Breast epithelium (tissue), 4 donors: ENCODE measurements at regions not wholly inside any gene's neighbourhood (a gene's known extent, or its start where the extent isn't known, plus 50 kb on each side); places are given as distances from the start of the nearest gene placed in this dataset.

Experiments
- DNase-seq, 2 donors: peaks; one replicate each; pipeline ENCODE4 v3.0.0-alpha.2; 2019; ENCODE audit warnings: low spot score in 2 of 2
- H3K27ac ChIP-seq, 2 donors: fragments of 200-600 bp; sonication (generic) in 1 of 2; one replicate each; pipeline ENCODE4 v1.5.1; 2016 to 2019; ENCODE audit warnings: mild to moderate bottlenecking in 1 of 2
- H3K27me3 ChIP-seq, 2 donors: fragments of 200-600 bp; sonication (generic) in 1 of 2; one replicate each; pipeline versions ENCODE4 v1.5.1 to v1.6.0; 2017 to 2019; ENCODE audit warnings: control low read depth in 1 of 2, mild to moderate bottlenecking in 1 of 2
- H3K36me3 ChIP-seq: fragments of 200-600 bp; one replicate; pipeline ENCODE4 v1.5.1; 2019
- H3K4me1 ChIP-seq, 2 donors: fragments of 200-600 bp; sonication (generic); one replicate each; pipeline ENCODE4 v1.5.1; 2016 to 2019; ENCODE audit warnings: control low read depth in 1 of 2
- H3K4me3 ChIP-seq, 3 donors: fragments of 200-600 bp; sonication (generic); 1 replicate in 2 of 3; 2 replicates in 1 of 3; pipeline ENCODE4 v1.5.1; 2016 to 2019; ENCODE audit warnings: mild to moderate bottlenecking in 3 of 3, moderate library complexity in 2 of 3
- H3K9me3 ChIP-seq, 2 donors: fragments of 200-600 bp; sonication (generic) in 1 of 2; one replicate each; pipeline ENCODE4 v1.5.1; 2016 to 2019; ENCODE audit warnings: control low read depth in 1 of 2
- POLR2A ChIP-seq: fragments of 450-650 bp; IDR thresholded peaks from one replicate; pipeline ENCODE4 v1.6.1; 2016; ENCODE audit warnings: antibody characterized with exemption, mild to moderate bottlenecking, moderate library complexity
- POLR2AphosphoS5 ChIP-seq, 3 donors: sonication (generic); formaldehyde crosslinking; IDR thresholded peaks; one replicate each; pipeline ENCODE4 v1.6.1; 2017; ENCODE audit warnings: antibody characterized with exemption in 3 of 3
- intact Hi-C: fragments of 100-400 bp; cut with DNase I; formaldehyde crosslinking; loops from one replicate; pipeline ENCODE4 v1.15.1; 2023; ENCODE audit warnings: low total_unique reads
- TF ChIP-seq, protein P1 (sequence below), 3 donors: fragments of 450-650 bp; IDR thresholded peaks; one replicate each; pipeline ENCODE4 v1.5.1; 2016 to 2017; ENCODE audit warnings: antibody characterized with exemption in 3 of 3, mild to moderate bottlenecking in 3 of 3, moderate library complexity in 3 of 3

DNA sequence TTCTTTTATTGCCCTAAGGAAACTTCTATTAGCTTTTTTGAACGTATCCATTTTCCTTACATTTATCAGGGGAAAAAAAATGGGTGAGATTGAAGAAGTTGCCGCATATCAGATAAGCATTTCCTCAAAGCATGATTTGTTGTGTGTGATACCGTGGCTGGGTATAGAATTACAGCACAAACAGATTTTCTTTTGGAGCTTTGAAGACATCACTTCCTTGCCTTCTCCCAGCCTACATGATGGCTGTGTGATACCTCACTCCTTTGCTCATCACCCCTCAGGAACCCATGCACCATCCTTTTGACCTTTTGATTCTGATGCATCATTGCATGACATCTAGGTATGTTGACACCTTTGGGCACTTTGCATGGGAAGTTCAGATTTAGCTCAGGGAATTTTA lies 1155.3 kb downstream of the BRD1 start:
- H3K9me3 ChIP-seq: peaks cover 17 to 20% of the 10 kb centered on the region in 2 donors
- DNase-seq: no peak
- no peaks in the 10 kb centered on the region for H3K27me3 ChIP-seq
- no peaks in the 10 kb centered on the region for H3K36me3 ChIP-seq
- TF ChIP-seq, protein P1, sequence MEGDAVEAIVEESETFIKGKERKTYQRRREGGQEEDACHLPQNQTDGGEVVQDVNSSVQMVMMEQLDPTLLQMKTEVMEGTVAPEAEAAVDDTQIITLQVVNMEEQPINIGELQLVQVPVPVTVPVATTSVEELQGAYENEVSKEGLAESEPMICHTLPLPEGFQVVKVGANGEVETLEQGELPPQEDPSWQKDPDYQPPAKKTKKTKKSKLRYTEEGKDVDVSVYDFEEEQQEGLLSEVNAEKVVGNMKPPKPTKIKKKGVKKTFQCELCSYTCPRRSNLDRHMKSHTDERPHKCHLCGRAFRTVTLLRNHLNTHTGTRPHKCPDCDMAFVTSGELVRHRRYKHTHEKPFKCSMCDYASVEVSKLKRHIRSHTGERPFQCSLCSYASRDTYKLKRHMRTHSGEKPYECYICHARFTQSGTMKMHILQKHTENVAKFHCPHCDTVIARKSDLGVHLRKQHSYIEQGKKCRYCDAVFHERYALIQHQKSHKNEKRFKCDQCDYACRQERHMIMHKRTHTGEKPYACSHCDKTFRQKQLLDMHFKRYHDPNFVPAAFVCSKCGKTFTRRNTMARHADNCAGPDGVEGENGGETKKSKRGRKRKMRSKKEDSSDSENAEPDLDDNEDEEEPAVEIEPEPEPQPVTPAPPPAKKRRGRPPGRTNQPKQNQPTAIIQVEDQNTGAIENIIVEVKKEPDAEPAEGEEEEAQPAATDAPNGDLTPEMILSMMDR (IDR thresholded peaks at IDR 0.05): no peak
- TF ChIP-seq POLR2A (no peak), POLR2AphosphoS5 (IDR thresholded peaks at IDR 0.05) (no peak)
- intact Hi-C loops: no loop called here
- no peak overlapping the region for H3K27ac ChIP-seq
- H3K4me1 ChIP-seq: no peaks in the 10 kb centered on the region
- no peak overlapping the region for H3K4me3 ChIP-seq

GRCh38 chr22:48670731-48671130 lies 1156.9 kb downstream of the BRD1 start:
- intact Hi-C loops: no loop called here
- Histone ChIP-seq H3K4me1 (no peaks in the 10 kb centered on the region), H3K9me3 (peaks cover 17 to 20% of the 10 kb centered on the region in 2 donors), H3K27ac (no peak overlapping the region), H3K4me3 (no peak overlapping the region), H3K27me3 (no peaks in the 10 kb centered on the region), H3K36me3 (no peaks in the 10 kb centered on the region)
- no peak for DNase-seq
- TF ChIP-seq, protein P1 (IDR thresholded peaks at IDR 0.05): no peak
- TF ChIP-seq POLR2AphosphoS5 (IDR thresholded peaks at IDR 0.05): no peak
- no peak for TF ChIP-seq POLR2A

GRCh38 chr22:48669986-48670716 lies 1157.5 kb downstream of the BRD1 start:
- Histone ChIP-seq H3K9me3 (peaks cover 17 to 20% of the 10 kb centered on the region in 2 donors), H3K4me1 (no peaks in the 10 kb centered on the region), H3K27ac (no peak overlapping the region), H3K4me3 (no peak overlapping the region), H3K36me3 (no peaks in the 10 kb centered on the region), H3K27me3 (no peaks in the 10 kb centered on the region)
- no peak for DNase-seq
- no peak for TF ChIP-seq POLR2A
- TF ChIP-seq POLR2AphosphoS5 (IDR thresholded peaks at IDR 0.05): no peak
- TF ChIP-seq, protein P1 (IDR thresholded peaks at IDR 0.05): no peak
- intact Hi-C loops: no loop called here

- H3K27me3 ChIP-seq: no peaks in the 10 kb centered on the region
- no peaks in the 10 kb centered on the region for H3K36me3 ChIP-seq
- TF ChIP-seq, protein P1 (IDR thresholded peaks at IDR 0.05): no peak
- TF ChIP-seq POLR2AphosphoS5 (IDR thresholded peaks at IDR 0.05): no peak
- TF ChIP-seq POLR2A: no peak
- no peaks in the 10 kb centered on the region for H3K4me1 ChIP-seq
- no peak overlapping the region for H3K4me3 ChIP-seq
- DNase-seq: no peak
- H3K27ac ChIP-seq: no peak overlapping the region
- H3K9me3 ChIP-seq: peaks cover 17 to 20% of the 10 kb centered on the region in 2 donors
- intact Hi-C loops: no loop called here
Measured at GRCh38 chr22:48669226-48669625, 1158.4 kb downstream of the BRD1 start.

- Histone ChIP-seq H3K27ac (no peak overlapping the region), H3K9me3 (peaks cover 10 to 15% of the 10 kb centered on the region in 2 donors), H3K36me3 (no peaks in the 10 kb centered on the region), H3K27me3 (no peaks in the 10 kb centered on the region), H3K4me1 (no peaks in the 10 kb centered on the region), H3K4me3 (no peak overlapping the region)
- intact Hi-C loops: no loop called here
- TF ChIP-seq POLR2AphosphoS5 (IDR thresholded peaks at IDR 0.05) (no peak), POLR2A (no peak)
- TF ChIP-seq, protein P1 (IDR thresholded peaks at IDR 0.05): no peak
- no peak for DNase-seq
Measured at GRCh38 chr22:48667289-48667688, 1160.4 kb downstream of the BRD1 start.
